Keratinocyte (primary cell): ENCODE measurements at regions not wholly inside any gene's neighbourhood (a gene's known extent, or its start where the extent isn't known, plus 50 kb on each side); places are given as distances from the start of the nearest gene placed in this dataset.
"Not testable (repeated sequence)": the region's sequence is repeated elsewhere in the genome, so short reads cannot be mapped to it uniquely, and the experiment has no call there.

Experiments used
- DNase-seq: peaks from one replicate; pipeline ENCODE4 v3.0.0-alpha.2; 2011; ENCODE audit warnings: low read depth, missing footprints, low spot score
- FAIRE-seq: peaks from 2 replicates; lab custom pipeline; 2011; peaks lifted over from hg19 to GRCh38; lab: Jason Lieb, UNC
- H2AFZ ChIP-seq: 2 replicates; pipeline ENCODE4 v1.6.0; 2012; ENCODE audit warnings: low read length, control low read depth, inconsistent platforms; ENCODE audit not compliant: control insufficient read depth
- H3K27ac ChIP-seq: 2 replicates; pipeline ENCODE4 v1.5.1; 2011; ENCODE audit warnings: low read length; ENCODE audit not compliant: control insufficient read depth, insufficient read depth
- H3K27me3 ChIP-seq: 3 replicates; pipeline ENCODE4 v1.6.0; 2011; ENCODE audit warnings: low read length; ENCODE audit not compliant: control insufficient read depth, insufficient read depth; ENCODE audit errors: extremely low read depth
- H3K36me3 ChIP-seq, 2 experiments: 2 replicates in 1 of 2; 3 replicates in 1 of 2; pipeline ENCODE4 v1.5.1; 2011; ENCODE audit warnings: low read length in 2 of 2, mild to moderate bottlenecking in 1 of 2; ENCODE audit not compliant: control insufficient read depth in 2 of 2, insufficient read depth in 2 of 2; ENCODE audit errors: extremely low read depth in 1 of 2
- H3K4me1 ChIP-seq: 3 replicates; pipeline ENCODE4 v1.5.1; 2011; ENCODE audit warnings: low read length; ENCODE audit not compliant: control insufficient read depth, insufficient read depth; ENCODE audit errors: extremely low read depth
- H3K4me2 ChIP-seq: 3 replicates; pipeline ENCODE4 v1.6.0; 2011; ENCODE audit warnings: low read depth, low read length; ENCODE audit not compliant: control insufficient read depth, insufficient read depth; ENCODE audit errors: extremely low read depth
- H3K4me3 ChIP-seq, 3 experiments: fragments of 200-600 bp in 1 of 3; sonication (generic) in 1 of 3; 2 replicates in 2 of 3; 3 replicates in 1 of 3; pipeline ENCODE4 v1.5.1; 2011 to 2016; ENCODE audit warnings: low read length in 3 of 3, mild to moderate bottlenecking in 3 of 3, control low read depth in 2 of 3, inconsistent platforms in 1 of 3, low read depth in 1 of 3, mixed read lengths in 1 of 3, mixed run types in 1 of 3, moderate library complexity in 1 of 3; ENCODE audit not compliant: control insufficient read depth in 2 of 3, insufficient read depth in 2 of 3; ENCODE audit errors: extremely low read depth in 1 of 3
- H3K79me2 ChIP-seq: 2 replicates; pipeline ENCODE4 v1.6.0; 2012; ENCODE audit warnings: low read length; ENCODE audit not compliant: control insufficient read depth, insufficient read depth
- H3K9ac ChIP-seq: 3 replicates; pipeline ENCODE4 v1.6.0; 2011; ENCODE audit warnings: low read length; ENCODE audit not compliant: control insufficient read depth, insufficient read depth; ENCODE audit errors: extremely low read depth
- H3K9me1 ChIP-seq: 3 replicates; pipeline ENCODE4 v1.6.0; 2011; ENCODE audit warnings: low read length; ENCODE audit not compliant: control insufficient read depth, insufficient read depth; ENCODE audit errors: extremely low read depth
- H3K9me3 ChIP-seq: 2 replicates; pipeline ENCODE4 v1.5.1; 2012; ENCODE audit warnings: low read depth, low read length; ENCODE audit not compliant: control insufficient read depth
- H4K20me1 ChIP-seq: 3 replicates; pipeline ENCODE4 v1.6.0; 2011; ENCODE audit warnings: low read length; ENCODE audit not compliant: control insufficient read depth, insufficient read depth; ENCODE audit errors: extremely low read depth
- CTCF ChIP-seq, 3 experiments: IDR thresholded peaks in 1 of 3; conservative IDR thresholded peaks in 1 of 3; optimal IDR thresholded peaks in 1 of 3; 2 replicates in 2 of 3; 3 replicates in 1 of 3; pipeline versions ENCODE3 to v1.5.1; 2011; ENCODE audit warnings: low read length in 3 of 3, mild to moderate bottlenecking in 3 of 3, moderate library complexity in 2 of 3, control low read depth in 1 of 3, inconsistent platforms in 1 of 3; ENCODE audit not compliant: insufficient read depth in 2 of 3; ENCODE audit errors: extremely low read depth in 1 of 3
- EZH2 ChIP-seq: IDR thresholded peaks from one replicate; pipeline ENCODE4 v1.6.1; 2012; ENCODE audit warnings: inconsistent platforms, mild to moderate bottlenecking, low read length, moderate library complexity
- dilution Hi-C: fragments of 300-500 bp; cut with MboI; formaldehyde crosslinking; loops from one replicate; pipeline ENCODE4 v1.7.0; 2020; ENCODE audit warnings: low sequenced_read_pairs; ENCODE audit not compliant: extremely low pct_ligation_motif_present

- no peak overlapping the region for H3K27ac ChIP-seq
- FAIRE-seq (peak; percentile 77), DNase-seq (no peak)
- no peaks in the 10 kb centered on the region for H3K36me3 ChIP-seq
- no peak overlapping the region for H3K9ac ChIP-seq
- H3K9me1 ChIP-seq: no peaks in the 10 kb centered on the region
- no peaks in the 10 kb centered on the region for H3K79me2 ChIP-seq
- H4K20me1 ChIP-seq: no peaks in the 10 kb centered on the region
- no peaks in the 10 kb centered on the region for H3K27me3 ChIP-seq
- no peaks in the 10 kb centered on the region for H3K9me3 ChIP-seq
- H3K4me1 ChIP-seq: peaks cover 22% of the 10 kb centered on the region
- H2AFZ ChIP-seq: no peak overlapping the region
- dilution Hi-C loops: no loop called here
- TF ChIP-seq CTCF (optimal IDR thresholded peaks at IDR 0.05 in 1 of 3, IDR thresholded peaks at IDR 0.05 in 1 of 3, conservative IDR thresholded peaks at IDR 0.05 in 1 of 3; ENCODE audit: extremely low read depth in 1 of 3, insufficient read depth in 2 of 3, low read length in 3 of 3) (no peak), EZH2 (no peak)
- no peak overlapping the region for H3K4me2 ChIP-seq
- no peak overlapping the region for H3K4me3 ChIP-seq
Observed at GRCh38 chr10:34955391-34955790, 134.8 kb downstream of the CUL2 start.

GRCh38 chr10:34954142-34954541 lies 136.0 kb downstream of the CUL2 start:
- no peaks in the 10 kb centered on the region for H3K27me3 ChIP-seq
- no peak for DNase-seq
- dilution Hi-C loops: no loop called here
- peak overlapping the region; percentile 44 for H2AFZ ChIP-seq
- peak overlapping the region; percentile 6 for H3K9ac ChIP-seq
- H3K79me2 ChIP-seq: no peaks in the 10 kb centered on the region
- no peaks in the 10 kb centered on the region for H3K36me3 ChIP-seq
- no peak overlapping the region for H3K27ac ChIP-seq
- H3K4me2 ChIP-seq: peak overlapping the region; percentile 73
- TF ChIP-seq CTCF (optimal IDR thresholded peaks at IDR 0.05 in 1 of 3, IDR thresholded peaks at IDR 0.05 in 1 of 3, conservative IDR thresholded peaks at IDR 0.05 in 1 of 3; ENCODE audit: extremely low read depth in 1 of 3, insufficient read depth in 2 of 3, low read length in 3 of 3) (no peak), EZH2 (no peak)
- FAIRE-seq: peak; percentile 93
- H3K4me1 ChIP-seq: peaks cover 22% of the 10 kb centered on the region
- H4K20me1 ChIP-seq: no peaks in the 10 kb centered on the region
- H3K9me3 ChIP-seq: no peaks in the 10 kb centered on the region
- H3K9me1 ChIP-seq: no peaks in the 10 kb centered on the region
- no peak overlapping the region for H3K4me3 ChIP-seq

GRCh38 chr10:34951263-34951887 lies 136.3 kb upstream of the PARD3 start:
- H3K9me3 ChIP-seq, dilution Hi-C loops, H3K4me3 ChIP-seq, H3K36me3 ChIP-seq, H3K27ac ChIP-seq, H3K9me1 ChIP-seq, H3K27me3 ChIP-seq, H2AFZ ChIP-seq, H4K20me1 ChIP-seq, H3K4me2 ChIP-seq, H3K9ac ChIP-seq, DNase-seq, H3K79me2 ChIP-seq: not testable (repeated sequence)
- FAIRE-seq: peak; percentile 43
- H3K4me1 ChIP-seq: peaks cover 22% of the 10 kb centered on the region

GRCh38 chr10:34945951-34946522 lies 130.9 kb upstream of the PARD3 start:
- not testable (repeated sequence) for H3K27ac ChIP-seq

More at GRCh38 chr10:34945951-34946522, 130.9 kb upstream of the PARD3 start:
- H3K4me2 ChIP-seq, H3K9me1 ChIP-seq, DNase-seq, H4K20me1 ChIP-seq, H2AFZ ChIP-seq, H3K9me3 ChIP-seq, FAIRE-seq, dilution Hi-C loops, H3K27me3 ChIP-seq, H3K79me2 ChIP-seq, H3K9ac ChIP-seq, H3K4me3 ChIP-seq, H3K36me3 ChIP-seq: not testable (repeated sequence)
- peaks cover 14% of the 10 kb centered on the region for H3K4me1 ChIP-seq
